ENCODE measurements at regions not wholly inside any gene's neighbourhood (a gene's known extent, or its start where the extent isn't known, plus 50 kb on each side); places are given as distances from the start of the nearest gene placed in this dataset.
A peak's percentile ranks its signal among the peaks of the same experiment; 100 is the strongest.

DNA sequence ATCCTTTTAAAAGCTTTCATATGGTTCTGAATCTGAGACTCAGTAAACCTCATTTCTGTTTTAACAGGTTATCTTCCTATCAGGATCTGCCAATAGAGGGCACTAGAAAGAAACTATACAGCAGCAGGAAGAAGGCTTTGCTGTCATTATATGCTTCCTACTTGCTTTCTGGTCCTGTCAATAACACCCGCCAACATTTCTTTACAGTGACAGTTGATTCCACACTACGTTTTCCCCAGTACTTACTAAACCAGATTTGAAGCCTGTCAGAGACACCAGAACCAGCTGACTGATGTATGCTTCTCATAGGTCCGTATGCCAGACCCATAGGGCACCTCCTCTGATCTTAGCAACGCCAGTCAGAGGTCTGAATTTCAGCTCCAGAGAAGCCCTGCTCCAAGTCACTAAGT is 341.0 kb upstream of the NEGR1 start:
- TF ChIP-seq, protein P1, sequence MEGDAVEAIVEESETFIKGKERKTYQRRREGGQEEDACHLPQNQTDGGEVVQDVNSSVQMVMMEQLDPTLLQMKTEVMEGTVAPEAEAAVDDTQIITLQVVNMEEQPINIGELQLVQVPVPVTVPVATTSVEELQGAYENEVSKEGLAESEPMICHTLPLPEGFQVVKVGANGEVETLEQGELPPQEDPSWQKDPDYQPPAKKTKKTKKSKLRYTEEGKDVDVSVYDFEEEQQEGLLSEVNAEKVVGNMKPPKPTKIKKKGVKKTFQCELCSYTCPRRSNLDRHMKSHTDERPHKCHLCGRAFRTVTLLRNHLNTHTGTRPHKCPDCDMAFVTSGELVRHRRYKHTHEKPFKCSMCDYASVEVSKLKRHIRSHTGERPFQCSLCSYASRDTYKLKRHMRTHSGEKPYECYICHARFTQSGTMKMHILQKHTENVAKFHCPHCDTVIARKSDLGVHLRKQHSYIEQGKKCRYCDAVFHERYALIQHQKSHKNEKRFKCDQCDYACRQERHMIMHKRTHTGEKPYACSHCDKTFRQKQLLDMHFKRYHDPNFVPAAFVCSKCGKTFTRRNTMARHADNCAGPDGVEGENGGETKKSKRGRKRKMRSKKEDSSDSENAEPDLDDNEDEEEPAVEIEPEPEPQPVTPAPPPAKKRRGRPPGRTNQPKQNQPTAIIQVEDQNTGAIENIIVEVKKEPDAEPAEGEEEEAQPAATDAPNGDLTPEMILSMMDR (IDR thresholded peaks at IDR 0.05; ENCODE audit: low read length), result peak; percentile 68
- no peak for TF ChIP-seq EZH2 (IDR thresholded peaks at IDR 0.05; ENCODE audit: borderline replicate concordance, low read length)

All from OCI-LY1 (cell line).